Posterior cingulate gyrus (tissue), 11 donors: ENCODE measurements at regions not wholly inside any gene's neighbourhood (a gene's known extent, or its start where the extent isn't known, plus 50 kb on each side); places are given as distances from the start of the nearest gene placed in this dataset.
"Not testable (repeated sequence)": the region's sequence is repeated elsewhere in the genome, so short reads cannot be mapped to it uniquely, and the experiment has no call there.

Experiments
- DNase-seq, 10 donors: peaks; one replicate each; pipeline versions ENCODE4 v3.0.0 to v3.0.0-alpha.2; 2020 to 2021; ENCODE audit warnings: mixed read lengths in 3 of 10
- intact Hi-C: fragments of 100-400 bp; cut with DNase I; formaldehyde crosslinking; loops from one replicate; pipeline ENCODE4 v1.15.1; 2023

- no peak for DNase-seq
- intact Hi-C loops = no loop called here
Observed at GRCh38 chr3:1456781-1457311, 364.0 kb downstream of the CNTN6 start.

- intact Hi-C loops = no loop called here
Observed at GRCh38 chr3:1462371-1462770, 369.5 kb downstream of the CNTN6 start.

GRCh38 chr3:1462856-1463450, 370.1 kb downstream of the CNTN6 start:
- DNase-seq = no peak
- intact Hi-C loops = no loop called here

More at GRCh38 chr3:1462371-1462770, 369.5 kb downstream of the CNTN6 start:
- no peak for DNase-seq

- DNase-seq, intact Hi-C loops: not testable (repeated sequence)
Observed at GRCh38 chr3:1465091-1465490, 372.3 kb downstream of the CNTN6 start.

- intact Hi-C loops = no loop called here
- no peak for DNase-seq
Observed at GRCh38 chr3:1468145-1468544, 375.3 kb downstream of the CNTN6 start.

GRCh38 chr3:1469248-1469647, 376.4 kb downstream of the CNTN6 start:
- intact Hi-C loops = no loop called here
- no peak for DNase-seq

- DNase-seq = no peak
- intact Hi-C loops = no loop called here
Observed at GRCh38 chr3:1469687-1470086, 376.9 kb downstream of the CNTN6 start.

- intact Hi-C loops = no loop called here
Observed at GRCh38 chr3:1477669-1478068, 384.8 kb downstream of the CNTN6 start.

GRCh38 chr3:1495466-1495865, 402.6 kb downstream of the CNTN6 start:
- DNase-seq = no peak
- intact Hi-C loops = no loop called here

More at GRCh38 chr3:1477669-1478068, 384.8 kb downstream of the CNTN6 start:
- DNase-seq = peak in 2 of 10 donors; percentile 64 to 77

GRCh38 chr3:1499694-1500093, 406.9 kb downstream of the CNTN6 start:
- DNase-seq = no peak
- intact Hi-C loops = no loop called here

- DNase-seq = no peak
- intact Hi-C loops = no loop called here
Observed at GRCh38 chr3:1501406-1502115, 408.7 kb downstream of the CNTN6 start.

- intact Hi-C loops = no loop called here
- no peak for DNase-seq
Observed at GRCh38 chr3:1506090-1506489, 413.3 kb downstream of the CNTN6 start.

- DNase-seq = no peak
- intact Hi-C loops = no loop called here
Observed at GRCh38 chr3:1513662-1514061, 420.8 kb downstream of the CNTN6 start.

- peak in 1 of 10 donors; percentile 46 for DNase-seq
- intact Hi-C loops = no loop called here
Observed at GRCh38 chr3:1515882-1516281, 423.1 kb downstream of the CNTN6 start.

GRCh38 chr3:1527786-1528185, 435.0 kb downstream of the CNTN6 start:
- DNase-seq = no peak
- intact Hi-C loops = no loop called here

GRCh38 chr3:1528621-1529020, 435.8 kb downstream of the CNTN6 start:
- intact Hi-C loops = no loop called here
- DNase-seq = no peak

- DNase-seq = no peak
- intact Hi-C loops = no loop called here
Observed at GRCh38 chr3:1529676-1530075, 436.9 kb downstream of the CNTN6 start.

GRCh38 chr3:1531981-1532380, 439.2 kb downstream of the CNTN6 start:
- no peak for DNase-seq
- intact Hi-C loops = no loop called here

GRCh38 chr3:1532935-1533606, 440.2 kb downstream of the CNTN6 start:
- intact Hi-C loops = no loop called here
- DNase-seq = no peak

GRCh38 chr3:1533763-1534162, 440.9 kb downstream of the CNTN6 start:
- DNase-seq = no peak
- intact Hi-C loops = no loop called here

- DNase-seq = no peak
- intact Hi-C loops = no loop called here
Observed at GRCh38 chr3:1534252-1534651, 441.4 kb downstream of the CNTN6 start.

GRCh38 chr3:1535361-1535760, 442.5 kb downstream of the CNTN6 start:
- intact Hi-C loops = no loop called here
- DNase-seq = no peak
